Neural progenitor cell (in vitro differentiated cells): ENCODE measurements at regions not wholly inside any gene's neighbourhood (a gene's known extent, or its start where the extent isn't known, plus 50 kb on each side); places are given as distances from the start of the nearest gene placed in this dataset.

ENCODE experiments used
- EZH2 ChIP-seq: fragments of 200-600 bp; sonication (generic); IDR thresholded peaks from 2 replicates; pipeline ENCODE4 v1.6.1; 2017; ENCODE audit warnings: antibody characterized with exemption, mild to moderate bottlenecking, moderate library complexity
- EZH2phosphoT487 ChIP-seq: fragments of 200-600 bp; sonication (generic); IDR thresholded peaks from 2 replicates; pipeline ENCODE4 v1.6.1; 2017; ENCODE audit warnings: antibody characterized with exemption
- TF ChIP-seq, protein P1 (sequence below): fragments of 200-600 bp; sonication (generic); IDR thresholded peaks from 2 replicates; pipeline ENCODE4 v1.5.1; 2017; ENCODE audit warnings: antibody characterized with exemption, mild to moderate bottlenecking

GRCh38 chr7:17549406-17549805 is 251.0 kb downstream of the AHR start:
- TF ChIP-seq, protein P1, sequence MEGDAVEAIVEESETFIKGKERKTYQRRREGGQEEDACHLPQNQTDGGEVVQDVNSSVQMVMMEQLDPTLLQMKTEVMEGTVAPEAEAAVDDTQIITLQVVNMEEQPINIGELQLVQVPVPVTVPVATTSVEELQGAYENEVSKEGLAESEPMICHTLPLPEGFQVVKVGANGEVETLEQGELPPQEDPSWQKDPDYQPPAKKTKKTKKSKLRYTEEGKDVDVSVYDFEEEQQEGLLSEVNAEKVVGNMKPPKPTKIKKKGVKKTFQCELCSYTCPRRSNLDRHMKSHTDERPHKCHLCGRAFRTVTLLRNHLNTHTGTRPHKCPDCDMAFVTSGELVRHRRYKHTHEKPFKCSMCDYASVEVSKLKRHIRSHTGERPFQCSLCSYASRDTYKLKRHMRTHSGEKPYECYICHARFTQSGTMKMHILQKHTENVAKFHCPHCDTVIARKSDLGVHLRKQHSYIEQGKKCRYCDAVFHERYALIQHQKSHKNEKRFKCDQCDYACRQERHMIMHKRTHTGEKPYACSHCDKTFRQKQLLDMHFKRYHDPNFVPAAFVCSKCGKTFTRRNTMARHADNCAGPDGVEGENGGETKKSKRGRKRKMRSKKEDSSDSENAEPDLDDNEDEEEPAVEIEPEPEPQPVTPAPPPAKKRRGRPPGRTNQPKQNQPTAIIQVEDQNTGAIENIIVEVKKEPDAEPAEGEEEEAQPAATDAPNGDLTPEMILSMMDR, result no peak
- TF ChIP-seq EZH2 (no peak), EZH2phosphoT487 (no peak)
